ENCODE measurements at regions not wholly inside any gene's neighbourhood (a gene's known extent, or its start where the extent isn't known, plus 50 kb on each side); places are given as distances from the start of the nearest gene placed in this dataset.

DNA sequence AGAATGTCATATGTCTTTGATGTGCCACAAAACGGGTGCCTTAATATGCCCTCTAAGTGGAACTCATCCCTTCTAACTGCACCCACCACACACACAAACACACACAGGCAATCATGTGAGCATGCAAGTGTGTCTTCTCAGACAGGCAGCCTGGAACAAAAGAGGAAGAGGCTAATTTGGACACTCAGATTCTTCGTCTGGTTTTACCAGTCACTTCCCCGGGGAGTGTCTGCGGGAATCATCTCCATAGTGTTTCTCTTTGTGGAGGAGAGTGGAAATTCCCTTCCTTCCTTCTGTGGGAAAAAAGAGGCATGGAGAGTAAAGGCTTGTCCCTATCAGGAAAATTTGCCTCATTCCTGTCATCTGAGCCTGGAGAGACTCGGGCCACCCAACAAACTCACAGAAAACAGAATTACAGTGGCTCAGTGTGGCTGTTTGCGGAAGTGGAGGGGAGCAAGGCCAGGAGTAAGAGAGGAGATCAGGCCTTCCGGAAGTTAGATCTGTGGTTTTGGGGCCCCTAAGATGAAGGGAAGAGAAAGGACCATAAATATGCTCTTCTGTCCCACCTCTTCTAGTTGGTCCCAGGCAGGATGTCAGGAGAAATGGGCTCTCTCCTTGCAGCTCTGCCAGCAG is 212.6 kb upstream of the SEMA6D start:
- no peak for TF ChIP-seq CTCF (IDR thresholded peaks at IDR 0.05)
- no peak for TF ChIP-seq POLR2AphosphoS5 (IDR thresholded peaks at IDR 0.05; ENCODE audit: low read depth, low read length)
- TF ChIP-seq, protein P1, sequence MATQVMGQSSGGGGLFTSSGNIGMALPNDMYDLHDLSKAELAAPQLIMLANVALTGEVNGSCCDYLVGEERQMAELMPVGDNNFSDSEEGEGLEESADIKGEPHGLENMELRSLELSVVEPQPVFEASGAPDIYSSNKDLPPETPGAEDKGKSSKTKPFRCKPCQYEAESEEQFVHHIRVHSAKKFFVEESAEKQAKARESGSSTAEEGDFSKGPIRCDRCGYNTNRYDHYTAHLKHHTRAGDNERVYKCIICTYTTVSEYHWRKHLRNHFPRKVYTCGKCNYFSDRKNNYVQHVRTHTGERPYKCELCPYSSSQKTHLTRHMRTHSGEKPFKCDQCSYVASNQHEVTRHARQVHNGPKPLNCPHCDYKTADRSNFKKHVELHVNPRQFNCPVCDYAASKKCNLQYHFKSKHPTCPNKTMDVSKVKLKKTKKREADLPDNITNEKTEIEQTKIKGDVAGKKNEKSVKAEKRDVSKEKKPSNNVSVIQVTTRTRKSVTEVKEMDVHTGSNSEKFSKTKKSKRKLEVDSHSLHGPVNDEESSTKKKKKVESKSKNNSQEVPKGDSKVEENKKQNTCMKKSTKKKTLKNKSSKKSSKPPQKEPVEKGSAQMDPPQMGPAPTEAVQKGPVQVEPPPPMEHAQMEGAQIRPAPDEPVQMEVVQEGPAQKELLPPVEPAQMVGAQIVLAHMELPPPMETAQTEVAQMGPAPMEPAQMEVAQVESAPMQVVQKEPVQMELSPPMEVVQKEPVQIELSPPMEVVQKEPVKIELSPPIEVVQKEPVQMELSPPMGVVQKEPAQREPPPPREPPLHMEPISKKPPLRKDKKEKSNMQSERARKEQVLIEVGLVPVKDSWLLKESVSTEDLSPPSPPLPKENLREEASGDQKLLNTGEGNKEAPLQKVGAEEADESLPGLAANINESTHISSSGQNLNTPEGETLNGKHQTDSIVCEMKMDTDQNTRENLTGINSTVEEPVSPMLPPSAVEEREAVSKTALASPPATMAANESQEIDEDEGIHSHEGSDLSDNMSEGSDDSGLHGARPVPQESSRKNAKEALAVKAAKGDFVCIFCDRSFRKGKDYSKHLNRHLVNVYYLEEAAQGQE (IDR thresholded peaks at IDR 0.05; ENCODE audit: insufficient read depth in 1 of 2, low read depth in 2 of 2, low read length in 1 of 2), result no peak
- TF ChIP-seq SIN3A (IDR thresholded peaks at IDR 0.05; ENCODE audit: borderline replicate concordance, insufficient read depth, low read depth, low read length), result no peak
